ENCODE measurements at regions not wholly inside any gene's neighbourhood (a gene's known extent, or its start where the extent isn't known, plus 50 kb on each side); places are given as distances from the start of the nearest gene placed in this dataset.

- DNase-seq (ENCODE audit: low spot score in 2 of 2) = no peak
- WGBS, 2 donors = 66 to 73% methylated on average over 1 of the region's 1 CpG
- intact Hi-C loops (cut with DNase I; ENCODE audit: low total_unique reads) = loop anchor here (10.0 kb wide), 1 partner anchor 674 kb away; no protein-coding TSS in a partner anchor
- H3K4me3 ChIP-seq (ENCODE audit: low read depth, poor library complexity, severe bottlenecking) = no peak overlapping the region
- TF ChIP-seq CTCF (IDR thresholded peaks at IDR 0.05) = no peak
- TF ChIP-seq POLR2A (IDR thresholded peaks at IDR 0.05) = no peak
Measured at GRCh38 chr10:58951087-58951486, 225.4 kb upstream of the PHYHIPL start.

DNA sequence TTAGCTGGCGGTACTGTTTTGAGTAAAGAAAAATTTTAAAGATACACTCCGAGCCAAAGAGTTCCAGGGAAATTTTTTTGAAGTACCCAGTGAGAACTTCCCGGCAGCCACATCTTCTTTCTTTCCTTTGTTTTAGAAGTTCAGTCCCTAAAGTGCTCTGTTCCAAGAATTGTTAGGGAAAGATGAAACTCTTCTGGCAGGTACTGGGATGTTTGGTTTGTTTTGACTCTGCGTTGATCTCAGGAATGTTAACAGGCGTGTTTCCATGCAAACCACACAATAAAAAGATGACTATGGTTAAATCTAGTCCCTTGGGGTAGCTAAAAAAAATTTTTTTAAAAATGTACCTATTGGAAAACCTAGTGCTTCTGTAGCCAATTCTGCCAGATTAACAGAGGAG lies 224.7 kb upstream of the PHYHIPL start:
- 22 to 25% methylated on average over 5 of the region's 5 CpGs for WGBS, 2 donors
- no peak overlapping the region for H3K4me3 ChIP-seq (ENCODE audit: low read depth, poor library complexity, severe bottlenecking)
- TF ChIP-seq CTCF (IDR thresholded peaks at IDR 0.05) (no peak), POLR2A (IDR thresholded peaks at IDR 0.05) (no peak)
- no peak for DNase-seq (ENCODE audit: low spot score in 2 of 2)
- intact Hi-C loops (cut with DNase I; ENCODE audit: low total_unique reads) = loop anchor here (10.0 kb wide), 1 partner anchor 673 kb away; no protein-coding TSS in a partner anchor

GRCh38 chr10:58952162-58952601 lies 224.3 kb upstream of the PHYHIPL start:
- H3K4me3 ChIP-seq (ENCODE audit: low read depth, poor library complexity, severe bottlenecking) = no peak overlapping the region
- WGBS, 2 donors = 37 to 40% methylated on average over 5 of the region's 5 CpGs
- intact Hi-C loops (cut with DNase I; ENCODE audit: low total_unique reads) = loop anchor here (10.0 kb wide), 1 partner anchor 673 kb away; no protein-coding TSS in a partner anchor
- TF ChIP-seq POLR2A (IDR thresholded peaks at IDR 0.05) (no peak), CTCF (IDR thresholded peaks at IDR 0.05) (no peak)
- peak in 1 of 2 donors; percentile 38 for DNase-seq (ENCODE audit: low spot score in 2 of 2)

DNA sequence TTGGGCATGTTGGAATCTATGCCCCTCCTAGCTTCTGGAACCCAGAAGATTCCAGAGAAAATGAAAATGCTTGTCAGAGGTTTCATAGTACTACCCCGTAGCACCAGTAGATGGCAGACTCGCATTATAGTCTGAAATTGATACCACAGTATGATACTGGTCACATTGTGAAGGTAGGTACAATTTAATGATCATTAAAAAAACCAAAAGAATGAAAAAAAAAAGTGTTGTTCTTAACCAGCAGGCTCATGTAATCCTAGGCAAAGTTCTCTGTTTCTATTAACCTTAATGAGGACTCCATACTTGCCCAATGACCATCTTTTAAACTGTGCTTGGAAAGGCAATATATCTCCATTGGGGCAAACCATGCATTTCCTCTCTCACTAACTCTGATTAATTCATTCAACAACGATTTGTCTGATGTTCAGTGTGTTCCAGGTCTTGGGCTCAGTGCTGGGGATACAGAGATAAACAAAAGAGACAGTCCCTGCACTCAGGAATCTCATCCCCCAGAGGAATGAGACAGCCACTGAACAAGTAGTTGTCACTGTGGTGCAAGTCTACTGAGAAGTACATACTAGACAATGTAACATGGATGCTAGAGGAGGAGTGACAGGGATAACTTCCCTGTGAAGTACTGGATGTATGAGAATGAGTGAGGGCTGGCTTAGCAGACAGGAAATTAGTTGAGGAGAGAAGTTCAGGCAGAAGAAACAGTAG lies 223.5 kb upstream of the PHYHIPL start:
- intact Hi-C loops (cut with DNase I; ENCODE audit: low total_unique reads) = loop anchor here (10.0 kb wide), 1 partner anchor 672 kb away; no protein-coding TSS in a partner anchor
- WGBS, 2 donors = 5 to 8% methylated on average over 3 of the region's 3 CpGs
- no peak for TF ChIP-seq POLR2A (IDR thresholded peaks at IDR 0.05)
- peak in 1 of 3 donors; percentile 83 for TF ChIP-seq CTCF (IDR thresholded peaks at IDR 0.05)
- H3K4me3 ChIP-seq (ENCODE audit: low read depth, poor library complexity, severe bottlenecking) = no peak overlapping the region
- peak in 1 of 2 donors; percentile 54 for DNase-seq (ENCODE audit: low spot score in 2 of 2)

DNA sequence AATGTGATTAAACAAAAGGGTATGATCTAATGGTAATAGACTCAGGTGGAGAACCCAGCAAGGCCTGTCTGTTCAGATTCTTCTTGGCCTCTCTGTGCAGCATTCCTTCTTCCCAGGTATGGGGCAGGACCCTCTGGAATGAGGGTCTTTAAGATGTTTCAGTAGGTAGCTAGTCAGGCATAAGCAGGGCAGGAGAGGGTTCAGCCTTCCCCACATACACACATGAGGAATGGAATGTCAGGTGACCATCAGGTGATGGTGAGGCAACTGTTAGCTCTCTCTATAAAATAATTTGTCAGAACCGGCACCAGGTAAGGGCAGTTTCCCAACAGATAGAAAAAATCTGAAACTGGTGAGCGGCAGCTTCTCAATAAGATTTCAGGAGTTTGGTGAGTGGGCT lies 222.3 kb upstream of the PHYHIPL start:
- intact Hi-C loops (cut with DNase I; ENCODE audit: low total_unique reads) = loop anchor here (10.0 kb wide), 1 partner anchor 671 kb away; no protein-coding TSS in a partner anchor
- WGBS, 2 donors = 88 to 96% methylated on average over 2 of the region's 2 CpGs
- no peak overlapping the region for H3K4me3 ChIP-seq (ENCODE audit: low read depth, poor library complexity, severe bottlenecking)
- no peak for DNase-seq (ENCODE audit: low spot score in 2 of 2)
- TF ChIP-seq CTCF (IDR thresholded peaks at IDR 0.05) (no peak), POLR2A (IDR thresholded peaks at IDR 0.05) (no peak)
